Gastrocnemius medialis (tissue), 4 donors: ENCODE measurements at regions not wholly inside any gene's neighbourhood (a gene's known extent, or its start where the extent isn't known, plus 50 kb on each side); places are given as distances from the start of the nearest gene placed in this dataset.

Source experiments
- ATAC-seq, 2 donors: fragments of 150-250 bp; one replicate each; pipeline ENCODE4 v1.9.1; 2016
- DNase-seq, 2 donors: peaks; one replicate each; pipeline ENCODE4 v3.0.0-alpha.2; 2019
- H3K27ac ChIP-seq, 4 donors: fragments of 200-600 bp; sonication (generic); 1 replicate in 1 of 4; 2 replicates in 3 of 4; pipeline ENCODE4 v1.5.1; 2016 to 2018; ENCODE audit warnings: mild to moderate bottlenecking in 2 of 4, moderate library complexity in 1 of 4
- H3K27me3 ChIP-seq, 3 donors: fragments of 200-600 bp; sonication (generic) in 2 of 3; 1 replicate in 1 of 3; 2 replicates in 2 of 3; pipeline versions ENCODE4 v1.5.1 to v1.6.0; 2016 to 2019; ENCODE audit warnings: mild to moderate bottlenecking in 1 of 3, moderate library complexity in 1 of 3
- H3K36me3 ChIP-seq, 2 donors: fragments of 200-600 bp; sonication (generic) in 1 of 2; one replicate each; pipeline ENCODE4 v1.5.1; 2017 to 2018
- H3K4me1 ChIP-seq, 2 donors: fragments of 200-600 bp; sonication (generic) in 1 of 2; one replicate each; pipeline ENCODE4 v1.5.1; 2016 to 2017; ENCODE audit warnings: mild to moderate bottlenecking in 2 of 2
- H3K4me3 ChIP-seq, 4 donors: fragments of 200-600 bp; sonication (generic) in 3 of 4; 1 replicate in 1 of 4; 2 replicates in 3 of 4; pipeline ENCODE4 v1.5.1; 2016 to 2019; ENCODE audit warnings: mild to moderate bottlenecking in 2 of 4
- H3K9me3 ChIP-seq, 3 donors: fragments of 200-600 bp; sonication (generic) in 2 of 3; 1 replicate in 1 of 3; 2 replicates in 2 of 3; pipeline ENCODE4 v1.5.1; 2016 to 2019
- POLR2A ChIP-seq, 2 donors: fragments of 450-650 bp; IDR thresholded peaks; one replicate each; pipeline ENCODE4 v1.6.1; 2017; ENCODE audit warnings: antibody characterized with exemption in 2 of 2, mild to moderate bottlenecking in 2 of 2, moderate library complexity in 2 of 2
- in situ Hi-C, 4 donors: fragments of 200-750 bp; cut with MboI; loops; one replicate each; pipeline versions ENCODE4 v1.15.0 to v1.8.0; 2017; ENCODE audit warnings: low sequenced_read_pairs in 4 of 4
- intact Hi-C: fragments of 100-400 bp; cut with DNase I; formaldehyde crosslinking; loops from one replicate; pipeline ENCODE4 v1.15.1; 2023; ENCODE audit warnings: low total_unique reads
- TF ChIP-seq, protein P1 (sequence below), 5 experiments: fragments of 450-650 bp in 3 of 5; fragments of 200-600 bp in 2 of 5; sonication (generic) in 2 of 5; IDR thresholded peaks in 4 of 5; conservative IDR thresholded peaks in 1 of 5; 1 replicate in 4 of 5; 2 replicates in 1 of 5; pipeline ENCODE4 v1.5.1; 2016 to 2019; ENCODE audit warnings: antibody characterized with exemption in 5 of 5, mild to moderate bottlenecking in 3 of 5, moderate library complexity in 3 of 5

DNA sequence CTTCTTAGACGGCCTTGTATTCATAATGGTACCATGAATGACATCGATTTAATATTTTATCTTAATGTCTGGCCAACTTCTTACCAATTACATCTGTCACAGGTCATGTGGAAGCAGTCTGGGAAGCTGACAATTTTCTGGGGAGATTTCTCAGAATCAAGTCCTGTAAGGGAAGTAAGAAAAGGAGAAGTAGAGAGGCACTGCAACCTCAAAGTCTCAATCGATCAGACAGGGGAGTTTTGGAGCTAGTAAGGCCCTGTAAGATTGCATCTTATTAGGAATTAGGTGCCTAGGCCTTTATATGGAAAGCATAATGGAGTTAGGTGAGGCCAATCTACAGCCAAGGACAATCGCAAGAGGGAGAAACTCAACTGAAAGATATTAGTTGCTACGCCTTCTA, 694.6 kb upstream of the SORCS1 start:
- Histone ChIP-seq H3K27ac (no peak overlapping the region), H3K4me3 (no peak overlapping the region), H3K36me3 (no peaks in the 10 kb centered on the region), H3K27me3 (no peaks in the 10 kb centered on the region), H3K9me3 (no peaks in the 10 kb centered on the region), H3K4me1 (no peaks in the 10 kb centered on the region)
- TF ChIP-seq POLR2A (IDR thresholded peaks at IDR 0.05), result no peak
- TF ChIP-seq, protein P1, sequence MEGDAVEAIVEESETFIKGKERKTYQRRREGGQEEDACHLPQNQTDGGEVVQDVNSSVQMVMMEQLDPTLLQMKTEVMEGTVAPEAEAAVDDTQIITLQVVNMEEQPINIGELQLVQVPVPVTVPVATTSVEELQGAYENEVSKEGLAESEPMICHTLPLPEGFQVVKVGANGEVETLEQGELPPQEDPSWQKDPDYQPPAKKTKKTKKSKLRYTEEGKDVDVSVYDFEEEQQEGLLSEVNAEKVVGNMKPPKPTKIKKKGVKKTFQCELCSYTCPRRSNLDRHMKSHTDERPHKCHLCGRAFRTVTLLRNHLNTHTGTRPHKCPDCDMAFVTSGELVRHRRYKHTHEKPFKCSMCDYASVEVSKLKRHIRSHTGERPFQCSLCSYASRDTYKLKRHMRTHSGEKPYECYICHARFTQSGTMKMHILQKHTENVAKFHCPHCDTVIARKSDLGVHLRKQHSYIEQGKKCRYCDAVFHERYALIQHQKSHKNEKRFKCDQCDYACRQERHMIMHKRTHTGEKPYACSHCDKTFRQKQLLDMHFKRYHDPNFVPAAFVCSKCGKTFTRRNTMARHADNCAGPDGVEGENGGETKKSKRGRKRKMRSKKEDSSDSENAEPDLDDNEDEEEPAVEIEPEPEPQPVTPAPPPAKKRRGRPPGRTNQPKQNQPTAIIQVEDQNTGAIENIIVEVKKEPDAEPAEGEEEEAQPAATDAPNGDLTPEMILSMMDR (IDR thresholded peaks at IDR 0.05 in 4 of 5, conservative IDR thresholded peaks at IDR 0.05 in 1 of 5), result no peak
- no peak for DNase-seq
- in situ Hi-C loops (no loop called here), intact Hi-C loops (no loop called here)
- no peak for ATAC-seq

DNA sequence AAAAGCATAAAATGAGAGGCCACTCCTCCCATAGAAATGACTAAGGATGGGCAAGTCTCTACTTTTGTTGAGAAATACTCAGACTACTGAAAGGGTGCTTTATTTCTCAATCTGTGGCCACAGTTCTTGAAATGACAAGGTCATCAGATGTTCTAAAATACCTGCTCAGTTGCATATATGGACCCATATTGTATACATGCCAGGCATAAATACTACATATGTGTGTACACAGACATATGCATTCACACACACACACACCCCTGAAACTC, 691.5 kb upstream of the SORCS1 start:
- DNase-seq, result no peak
- Histone ChIP-seq H3K36me3 (no peaks in the 10 kb centered on the region), H3K4me3 (no peak overlapping the region), H3K4me1 (no peaks in the 10 kb centered on the region), H3K27ac (no peak overlapping the region), H3K9me3 (no peaks in the 10 kb centered on the region), H3K27me3 (no peaks in the 10 kb centered on the region)
- intact Hi-C loops (no loop called here), in situ Hi-C loops (no loop called here)
- no peak for ATAC-seq
- TF ChIP-seq, protein P1 (IDR thresholded peaks at IDR 0.05 in 4 of 5, conservative IDR thresholded peaks at IDR 0.05 in 1 of 5), result no peak
- TF ChIP-seq POLR2A (IDR thresholded peaks at IDR 0.05), result no peak

DNA sequence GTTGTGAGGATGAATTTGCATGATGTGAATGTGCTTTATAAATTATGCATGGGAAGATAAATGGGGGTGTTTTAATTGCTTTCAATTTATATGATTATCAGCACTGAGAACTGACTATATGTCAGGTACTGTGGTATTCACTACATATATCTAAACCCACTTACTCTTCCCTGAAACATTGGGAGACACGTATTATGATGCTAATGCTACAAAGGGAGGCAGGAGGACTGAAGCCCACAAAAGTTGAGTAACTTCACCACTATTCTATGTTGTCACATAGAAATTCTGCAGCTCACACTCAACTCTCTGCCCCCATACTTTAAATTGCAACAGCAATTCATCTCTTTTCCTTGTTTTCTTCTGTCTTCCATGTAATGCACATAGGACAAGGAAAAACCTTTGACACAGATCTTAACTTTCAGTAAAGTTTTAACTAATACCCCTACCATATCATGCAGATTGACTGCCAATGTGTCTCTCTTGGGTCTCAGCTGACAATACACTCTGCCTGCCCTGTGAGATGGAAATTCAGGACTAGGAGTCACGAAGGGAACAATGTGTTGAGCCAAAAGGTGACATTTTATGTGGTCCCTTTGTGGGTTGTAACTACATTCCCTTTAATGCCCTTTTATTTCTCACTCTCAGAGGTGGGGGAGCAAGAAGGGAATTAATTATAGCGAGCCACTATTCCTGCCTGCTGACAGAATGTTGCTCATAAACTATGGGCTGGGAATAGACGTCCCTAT, 691.0 kb upstream of the SORCS1 start:
- no peaks in the 10 kb centered on the region for H3K27me3 ChIP-seq
- no peak for ATAC-seq
- no peaks in the 10 kb centered on the region for H3K9me3 ChIP-seq
- H3K4me3 ChIP-seq, result no peak overlapping the region
- in situ Hi-C loops, result no loop called here
- TF ChIP-seq, protein P1 (IDR thresholded peaks at IDR 0.05 in 4 of 5, conservative IDR thresholded peaks at IDR 0.05 in 1 of 5), result no peak
- TF ChIP-seq POLR2A (IDR thresholded peaks at IDR 0.05), result no peak
- no peak overlapping the region for H3K27ac ChIP-seq
- no peaks in the 10 kb centered on the region for H3K36me3 ChIP-seq
- H3K4me1 ChIP-seq, result no peaks in the 10 kb centered on the region
- no peak for DNase-seq
- intact Hi-C loops, result no loop called here

DNA sequence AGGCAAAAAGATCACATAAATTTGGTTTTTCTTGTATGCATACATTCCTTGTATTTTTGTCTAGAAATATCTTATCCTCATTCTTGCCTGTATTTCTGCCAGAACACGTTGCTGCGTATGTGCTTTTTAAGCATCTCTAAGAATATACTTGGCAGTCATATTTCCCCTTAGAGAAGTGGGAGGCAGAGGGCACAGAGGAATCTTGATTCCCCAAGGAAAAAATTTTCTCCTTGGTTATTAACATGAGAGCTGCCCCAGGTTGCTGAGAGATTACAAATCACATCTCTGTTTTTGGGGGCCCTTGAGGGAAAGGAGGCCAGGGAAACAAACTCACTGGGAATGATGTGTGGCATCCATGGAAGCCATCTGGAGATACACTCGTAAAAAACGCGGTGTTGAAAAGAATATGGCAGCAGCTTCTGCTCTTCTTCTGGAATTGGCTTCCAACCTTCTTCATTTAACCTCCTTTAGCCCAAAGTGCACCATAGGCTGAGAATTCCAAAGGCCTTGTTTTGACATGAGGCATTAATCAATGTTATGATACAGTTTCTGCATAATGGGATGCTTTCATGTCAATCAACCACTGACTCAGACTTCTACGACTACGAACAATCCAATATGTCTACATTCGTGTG, 684.3 kb upstream of the SORCS1 start:
- no peak for DNase-seq
- H3K36me3 ChIP-seq, result no peaks in the 10 kb centered on the region
- no peak for ATAC-seq
- in situ Hi-C loops, result no loop called here
- no peaks in the 10 kb centered on the region for H3K4me1 ChIP-seq
- intact Hi-C loops, result no loop called here
- no peaks in the 10 kb centered on the region for H3K9me3 ChIP-seq
- no peak overlapping the region for H3K27ac ChIP-seq
- no peak overlapping the region for H3K4me3 ChIP-seq
- no peak for TF ChIP-seq POLR2A (IDR thresholded peaks at IDR 0.05)
- TF ChIP-seq, protein P1 (IDR thresholded peaks at IDR 0.05 in 4 of 5, conservative IDR thresholded peaks at IDR 0.05 in 1 of 5), result no peak
- H3K27me3 ChIP-seq, result no peaks in the 10 kb centered on the region
